ENCODE measurements at regions not wholly inside any gene's neighbourhood (a gene's known extent, or its start where the extent isn't known, plus 50 kb on each side); places are given as distances from the start of the nearest gene placed in this dataset.

- no peak for DNase-seq (ENCODE audit: low spot score)
These were observed 66.1 kb upstream of the STK32A start for GRCh38 chr5:147168578-147169327.

- DNase-seq (ENCODE audit: low spot score), result no peak
These were observed 65.4 kb upstream of the STK32A start for GRCh38 chr5:147169399-147169798.

- DNase-seq (ENCODE audit: low spot score), result no peak
These were observed 64.9 kb upstream of the STK32A start for GRCh38 chr5:147169901-147170300.

DNA sequence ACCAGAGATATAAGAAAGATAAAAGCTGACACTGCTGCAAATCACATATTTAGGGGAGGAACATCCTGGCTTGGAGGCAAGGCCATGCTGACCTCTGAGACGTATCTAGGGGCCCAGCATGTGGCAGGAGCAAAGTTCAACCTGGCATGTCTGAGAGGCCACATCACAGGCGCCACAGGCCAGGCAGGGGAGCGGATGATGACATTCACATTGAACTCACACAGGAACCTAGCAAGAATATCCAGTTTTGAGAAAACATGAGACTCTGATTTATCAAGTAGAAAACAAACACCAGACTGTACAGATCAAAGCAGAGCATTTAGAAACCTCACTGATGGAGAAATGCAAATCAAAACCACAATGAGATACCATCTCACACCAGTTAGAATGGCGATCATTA, 64.2 kb upstream of the STK32A start:
- no peak for DNase-seq (ENCODE audit: low spot score)

- no peak for DNase-seq (ENCODE audit: low spot score)
These were observed 60.1 kb upstream of the STK32A start for GRCh38 chr5:147174671-147175265.

- no peak for DNase-seq (ENCODE audit: low spot score)
These were observed 59.2 kb upstream of the STK32A start for GRCh38 chr5:147175516-147176097.

DNA sequence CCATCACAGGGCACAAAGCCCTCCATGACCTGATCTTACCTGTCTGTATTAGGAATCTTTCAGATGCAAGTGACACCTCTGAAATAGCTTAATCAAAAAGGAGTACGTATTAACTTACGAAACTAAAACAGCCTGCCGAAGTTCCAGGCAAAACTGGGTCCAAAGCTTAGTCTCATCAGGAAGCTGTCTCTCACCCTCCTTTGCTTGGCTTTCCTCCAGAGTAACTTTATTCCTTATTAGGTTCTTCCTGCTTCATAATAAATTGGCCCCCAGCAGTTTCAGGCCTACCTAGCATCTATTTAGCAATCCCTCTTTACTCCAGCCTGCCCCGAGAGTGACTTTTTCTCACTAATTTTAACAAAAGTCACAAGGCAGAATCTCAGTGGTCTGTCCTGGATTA, 58.4 kb upstream of the STK32A start:
- DNase-seq (ENCODE audit: low spot score), result no peak

DNA sequence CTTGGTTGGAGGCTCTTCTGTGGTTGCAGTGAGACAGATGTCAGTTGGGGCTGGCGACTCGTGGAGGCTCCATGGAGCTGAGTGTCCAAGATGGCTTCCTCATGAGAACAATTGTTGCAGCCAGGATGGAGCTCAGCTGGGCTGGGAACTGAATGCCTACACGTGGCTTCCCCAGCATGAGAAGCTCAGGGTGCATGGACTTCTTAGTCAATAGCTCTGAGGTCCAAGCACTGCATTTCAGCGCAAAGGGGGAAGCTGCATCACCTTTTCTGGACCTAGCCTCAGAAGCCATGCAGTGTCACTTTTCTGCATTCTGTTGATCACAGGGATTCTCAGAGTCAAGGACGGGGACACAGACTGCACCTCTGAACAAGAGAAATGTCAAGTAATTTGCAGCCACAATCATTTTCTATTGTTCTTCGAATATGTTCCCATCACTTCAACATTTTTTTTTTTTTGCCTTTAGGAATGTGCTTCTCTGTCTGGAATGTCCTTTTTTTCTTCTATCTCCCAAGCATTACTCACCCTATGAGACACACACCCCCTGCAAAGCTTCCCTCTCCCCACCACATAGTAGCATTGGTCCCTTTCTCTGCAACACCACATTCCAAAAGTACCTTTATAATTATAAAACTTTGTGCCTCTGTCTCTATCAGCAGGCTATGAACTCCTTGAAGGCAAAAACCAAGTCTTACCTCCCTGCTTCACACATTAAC, 57.5 kb upstream of the STK32A start:
- DNase-seq (ENCODE audit: low spot score), result no peak

DNA sequence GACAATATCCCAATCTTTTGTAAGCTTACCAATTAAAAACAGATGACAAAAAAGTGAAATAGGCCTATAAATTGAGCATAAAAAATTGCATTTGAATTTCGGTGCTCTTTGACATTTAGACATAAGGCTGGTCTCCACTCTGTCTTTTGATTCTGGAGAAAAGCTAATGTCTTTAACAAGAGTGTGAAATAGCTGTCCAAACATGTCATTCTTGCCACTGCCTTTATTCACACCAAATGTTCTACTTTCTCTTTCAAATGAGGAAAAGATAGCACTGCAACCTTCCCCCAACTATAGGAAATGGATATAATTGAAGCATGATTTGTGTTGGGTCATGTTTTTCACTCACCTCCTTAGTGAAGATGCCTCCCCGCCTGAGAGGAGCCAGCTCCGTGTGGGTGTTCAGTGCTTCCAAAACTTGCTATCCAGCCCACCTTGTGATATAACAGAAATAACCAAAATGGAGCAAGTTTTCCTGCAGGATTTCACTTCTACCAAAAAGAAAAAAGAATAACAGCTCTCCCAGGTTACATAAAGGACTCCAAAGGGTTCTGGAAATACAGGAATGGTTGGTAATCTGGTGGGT, 55.2 kb upstream of the STK32A start:
- DNase-seq (ENCODE audit: low spot score), result no peak

DNA sequence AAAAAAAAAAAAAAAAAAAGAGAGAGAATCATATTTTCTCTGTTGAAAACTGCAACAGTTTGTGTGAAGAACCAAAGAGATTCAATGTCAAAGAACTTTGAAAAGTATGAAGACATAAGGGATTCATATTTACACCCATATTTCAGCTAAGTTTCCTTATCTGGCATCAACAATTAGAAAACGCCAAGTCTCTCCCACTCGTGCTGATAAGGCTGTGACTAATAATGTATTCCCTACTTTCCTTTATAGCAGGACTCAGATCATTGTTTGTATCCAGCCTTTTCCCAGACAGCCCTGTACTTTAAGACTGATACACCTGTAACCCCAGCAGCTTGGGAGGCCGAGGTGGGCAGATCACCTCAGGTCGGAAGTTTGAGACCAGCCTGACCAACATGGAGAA, 54.1 kb upstream of the STK32A start:
- no peak for DNase-seq (ENCODE audit: low spot score)
